ENCODE measurements at regions not wholly inside any gene's neighbourhood (a gene's known extent, or its start where the extent isn't known, plus 50 kb on each side); places are given as distances from the start of the nearest gene placed in this dataset.

DNA sequence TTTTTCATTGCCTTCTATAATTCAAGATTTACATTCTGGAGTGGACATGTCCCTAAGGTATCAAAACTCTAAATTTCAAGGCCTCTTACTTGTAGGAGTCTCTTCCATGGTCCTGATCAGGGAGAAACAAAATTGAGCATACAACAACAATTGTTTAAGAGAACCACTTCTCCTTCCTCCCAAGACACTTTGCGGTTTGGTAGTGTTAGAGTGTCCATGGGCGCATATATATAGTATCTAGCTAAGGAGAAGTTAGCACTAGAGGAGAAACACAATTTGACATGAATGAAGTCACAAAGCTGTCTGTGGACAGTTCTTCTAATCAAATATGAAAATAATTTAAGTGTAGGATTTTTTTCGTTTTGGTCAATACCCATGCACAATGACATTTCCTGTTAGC is 349.1 kb upstream of the MAP2 start (continued):
- TF ChIP-seq, protein P1, sequence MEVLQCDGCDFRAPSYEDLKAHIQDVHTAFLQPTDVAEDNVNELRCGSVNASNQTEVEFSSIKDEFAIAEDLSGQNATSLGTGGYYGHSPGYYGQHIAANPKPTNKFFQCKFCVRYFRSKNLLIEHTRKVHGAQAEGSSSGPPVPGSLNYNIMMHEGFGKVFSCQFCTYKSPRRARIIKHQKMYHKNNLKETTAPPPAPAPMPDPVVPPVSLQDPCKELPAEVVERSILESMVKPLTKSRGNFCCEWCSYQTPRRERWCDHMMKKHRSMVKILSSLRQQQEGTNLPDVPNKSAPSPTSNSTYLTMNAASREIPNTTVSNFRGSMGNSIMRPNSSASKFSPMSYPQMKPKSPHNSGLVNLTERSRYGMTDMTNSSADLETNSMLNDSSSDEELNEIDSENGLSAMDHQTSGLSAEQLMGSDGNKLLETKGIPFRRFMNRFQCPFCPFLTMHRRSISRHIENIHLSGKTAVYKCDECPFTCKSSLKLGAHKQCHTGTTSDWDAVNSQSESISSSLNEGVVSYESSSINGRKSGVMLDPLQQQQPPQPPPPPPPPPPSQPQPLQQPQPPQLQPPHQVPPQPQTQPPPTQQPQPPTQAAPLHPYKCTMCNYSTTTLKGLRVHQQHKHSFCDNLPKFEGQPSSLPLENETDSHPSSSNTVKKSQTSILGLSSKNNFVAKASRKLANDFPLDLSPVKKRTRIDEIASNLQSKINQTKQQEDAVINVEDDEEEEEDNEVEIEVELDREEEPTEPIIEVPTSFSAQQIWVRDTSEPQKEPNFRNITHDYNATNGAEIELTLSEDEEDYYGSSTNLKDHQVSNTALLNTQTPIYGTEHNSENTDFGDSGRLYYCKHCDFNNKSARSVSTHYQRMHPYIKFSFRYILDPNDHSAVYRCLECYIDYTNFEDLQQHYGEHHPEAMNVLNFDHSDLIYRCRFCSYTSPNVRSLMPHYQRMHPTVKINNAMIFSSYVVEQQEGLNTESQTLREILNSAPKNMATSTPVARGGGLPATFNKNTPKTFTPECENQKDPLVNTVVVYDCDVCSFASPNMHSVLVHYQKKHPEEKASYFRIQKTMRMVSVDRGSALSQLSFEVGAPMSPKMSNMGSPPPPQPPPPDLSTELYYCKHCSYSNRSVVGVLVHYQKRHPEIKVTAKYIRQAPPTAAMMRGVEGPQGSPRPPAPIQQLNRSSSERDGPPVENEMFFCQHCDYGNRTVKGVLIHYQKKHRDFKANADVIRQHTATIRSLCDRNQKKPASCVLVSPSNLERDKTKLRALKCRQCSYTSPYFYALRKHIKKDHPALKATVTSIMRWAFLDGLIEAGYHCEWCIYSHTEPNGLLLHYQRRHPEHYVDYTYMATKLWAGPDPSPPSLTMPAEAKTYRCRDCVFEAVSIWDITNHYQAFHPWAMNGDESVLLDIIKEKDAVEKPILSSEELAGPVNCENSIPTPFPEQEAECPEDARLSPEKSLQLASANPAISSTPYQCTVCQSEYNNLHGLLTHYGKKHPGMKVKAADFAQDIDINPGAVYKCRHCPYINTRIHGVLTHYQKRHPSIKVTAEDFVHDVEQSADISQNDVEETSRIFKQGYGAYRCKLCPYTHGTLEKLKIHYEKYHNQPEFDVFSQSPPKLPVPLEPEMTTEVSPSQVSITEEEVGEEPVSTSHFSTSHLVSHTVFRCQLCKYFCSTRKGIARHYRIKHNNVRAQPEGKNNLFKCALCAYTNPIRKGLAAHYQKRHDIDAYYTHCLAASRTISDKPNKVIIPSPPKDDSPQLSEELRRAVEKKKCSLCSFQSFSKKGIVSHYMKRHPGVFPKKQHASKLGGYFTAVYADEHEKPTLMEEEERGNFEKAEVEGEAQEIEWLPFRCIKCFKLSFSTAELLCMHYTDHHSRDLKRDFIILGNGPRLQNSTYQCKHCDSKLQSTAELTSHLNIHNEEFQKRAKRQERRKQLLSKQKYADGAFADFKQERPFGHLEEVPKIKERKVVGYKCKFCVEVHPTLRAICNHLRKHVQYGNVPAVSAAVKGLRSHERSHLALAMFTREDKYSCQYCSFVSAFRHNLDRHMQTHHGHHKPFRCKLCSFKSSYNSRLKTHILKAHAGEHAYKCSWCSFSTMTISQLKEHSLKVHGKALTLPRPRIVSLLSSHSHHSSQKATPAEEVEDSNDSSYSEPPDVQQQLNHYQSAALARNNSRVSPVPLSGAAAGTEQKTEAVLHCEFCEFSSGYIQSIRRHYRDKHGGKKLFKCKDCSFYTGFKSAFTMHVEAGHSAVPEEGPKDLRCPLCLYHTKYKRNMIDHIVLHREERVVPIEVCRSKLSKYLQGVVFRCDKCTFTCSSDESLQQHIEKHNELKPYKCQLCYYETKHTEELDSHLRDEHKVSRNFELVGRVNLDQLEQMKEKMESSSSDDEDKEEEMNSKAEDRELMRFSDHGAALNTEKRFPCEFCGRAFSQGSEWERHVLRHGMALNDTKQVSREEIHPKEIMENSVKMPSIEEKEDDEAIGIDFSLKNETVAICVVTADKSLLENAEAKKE (CRISPR knock-in tag; IDR thresholded peaks at IDR 0.05) = no peak
- TF ChIP-seq, protein P2, sequence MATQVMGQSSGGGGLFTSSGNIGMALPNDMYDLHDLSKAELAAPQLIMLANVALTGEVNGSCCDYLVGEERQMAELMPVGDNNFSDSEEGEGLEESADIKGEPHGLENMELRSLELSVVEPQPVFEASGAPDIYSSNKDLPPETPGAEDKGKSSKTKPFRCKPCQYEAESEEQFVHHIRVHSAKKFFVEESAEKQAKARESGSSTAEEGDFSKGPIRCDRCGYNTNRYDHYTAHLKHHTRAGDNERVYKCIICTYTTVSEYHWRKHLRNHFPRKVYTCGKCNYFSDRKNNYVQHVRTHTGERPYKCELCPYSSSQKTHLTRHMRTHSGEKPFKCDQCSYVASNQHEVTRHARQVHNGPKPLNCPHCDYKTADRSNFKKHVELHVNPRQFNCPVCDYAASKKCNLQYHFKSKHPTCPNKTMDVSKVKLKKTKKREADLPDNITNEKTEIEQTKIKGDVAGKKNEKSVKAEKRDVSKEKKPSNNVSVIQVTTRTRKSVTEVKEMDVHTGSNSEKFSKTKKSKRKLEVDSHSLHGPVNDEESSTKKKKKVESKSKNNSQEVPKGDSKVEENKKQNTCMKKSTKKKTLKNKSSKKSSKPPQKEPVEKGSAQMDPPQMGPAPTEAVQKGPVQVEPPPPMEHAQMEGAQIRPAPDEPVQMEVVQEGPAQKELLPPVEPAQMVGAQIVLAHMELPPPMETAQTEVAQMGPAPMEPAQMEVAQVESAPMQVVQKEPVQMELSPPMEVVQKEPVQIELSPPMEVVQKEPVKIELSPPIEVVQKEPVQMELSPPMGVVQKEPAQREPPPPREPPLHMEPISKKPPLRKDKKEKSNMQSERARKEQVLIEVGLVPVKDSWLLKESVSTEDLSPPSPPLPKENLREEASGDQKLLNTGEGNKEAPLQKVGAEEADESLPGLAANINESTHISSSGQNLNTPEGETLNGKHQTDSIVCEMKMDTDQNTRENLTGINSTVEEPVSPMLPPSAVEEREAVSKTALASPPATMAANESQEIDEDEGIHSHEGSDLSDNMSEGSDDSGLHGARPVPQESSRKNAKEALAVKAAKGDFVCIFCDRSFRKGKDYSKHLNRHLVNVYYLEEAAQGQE (IDR thresholded peaks at IDR 0.05; ENCODE audit: unreplicated experiment) = no peak
- TF ChIP-seq ZNF114 (CRISPR knock-in tag; IDR thresholded peaks at IDR 0.05) (no peak), CREB1 (CRISPR knock-in tag; IDR thresholded peaks at IDR 0.05; ENCODE audit: low read depth) (no peak)

DNA sequence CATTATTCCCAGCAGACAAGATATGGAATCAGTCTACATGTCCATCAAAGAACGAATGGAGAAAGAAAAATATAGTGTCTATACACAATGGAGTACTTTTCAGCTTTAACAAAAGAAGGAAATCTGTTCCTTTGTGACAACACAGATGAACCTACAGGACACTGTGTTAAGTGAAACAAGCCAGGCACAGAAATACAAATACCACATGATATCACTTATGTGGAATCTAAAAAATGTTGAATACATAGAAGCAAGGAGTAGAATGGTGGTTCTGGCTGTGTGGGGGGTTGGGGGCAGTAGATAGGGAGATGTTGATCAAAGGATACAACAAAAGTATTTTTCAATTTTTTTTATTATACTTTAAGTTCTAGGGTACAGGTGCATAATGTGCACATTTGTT is 347.7 kb upstream of the MAP2 start:
- Histone ChIP-seq H3K4me2 (no peak overlapping the region), H3K27ac (ENCODE audit: low read depth) (no peak overlapping the region), H3K36me3 (ENCODE audit: insufficient read depth) (no peaks in the 10 kb centered on the region), H3F3A (replicated peaks; ENCODE audit: low read depth) (no peaks in the 10 kb centered on the region), H3K27me3 (ENCODE audit: insufficient read depth) (no peaks in the 10 kb centered on the region), H3K9me2 (ENCODE audit: insufficient read depth) (peaks cover 8% of the 10 kb centered on the region), H2AFZ (no peak overlapping the region), H4K20me1 (replicated peaks; ENCODE audit: insufficient read depth) (no peaks in the 10 kb centered on the region), H3K4me3 (no peak overlapping the region), H3K79me2 (replicated peaks; ENCODE audit: insufficient read depth) (no peaks in the 10 kb centered on the region), H3K4me1 (ENCODE audit: insufficient read depth) (peaks cover 11% of the 10 kb centered on the region; the same call in 1 of the 2 replicates)
- Mint-ChIP-seq H3K36me3 (ENCODE audit: low read depth) (peaks cover 16% of the 10 kb centered on the region), H3K4me1 (peaks cover 8% of the 10 kb centered on the region; the same call in 2 of the 3 replicates), H3K27me3 (ENCODE audit: insufficient read depth, low read depth, poor library complexity) (peaks cover 4% of the 10 kb centered on the region), H3K9me3 (peaks cover 18% of the 10 kb centered on the region), H3K27ac (no peak overlapping the region), H3K4me3 (no peak overlapping the region)
- peak; percentile 13 for DNase-seq (ENCODE audit: low spot score)
- no peak for ATAC-seq
- TF ChIP-seq, protein P1 (CRISPR knock-in tag; IDR thresholded peaks at IDR 0.05) = no peak
- no peak for TF ChIP-seq JUNB (IDR thresholded peaks at IDR 0.05; ENCODE audit: unreplicated experiment)
